ENCODE measurements at regions not wholly inside any gene's neighbourhood (a gene's known extent, or its start where the extent isn't known, plus 50 kb on each side); places are given as distances from the start of the nearest gene placed in this dataset.

- no peak overlapping the region for H3K4me2 ChIP-seq (ENCODE audit: insufficient read depth, low read length)
- H2AFZ ChIP-seq (ENCODE audit: low read length), result no peak overlapping the region
- no peak for TF ChIP-seq CTCF (IDR thresholded peaks at IDR 0.05; ENCODE audit: extremely low read depth, low read depth, low read length)
- no peak overlapping the region for H3K27ac ChIP-seq (ENCODE audit: low read depth, low read length)
- DNase-seq (ENCODE audit: insufficient read length, low spot score, missing footprints), result no peak
- no peaks in the 10 kb centered on the region for H3K4me1 ChIP-seq (ENCODE audit: insufficient read depth, low read length)
- no peaks in the 10 kb centered on the region for H3K36me3 ChIP-seq (ENCODE audit: insufficient read depth, low read length)
- no peaks in the 10 kb centered on the region for H3K9me3 ChIP-seq (ENCODE audit: low read depth, low read length)
- no peaks in the 10 kb centered on the region for H4K20me1 ChIP-seq (ENCODE audit: insufficient read depth, low read length)
- no peaks in the 10 kb centered on the region for H3K27me3 ChIP-seq (ENCODE audit: insufficient read depth, low read length)
- no peak overlapping the region for H3K4me3 ChIP-seq (ENCODE audit: insufficient read depth, low read length)
- no peaks in the 10 kb centered on the region for H3K79me2 ChIP-seq (ENCODE audit: insufficient read depth, low read length)
Observed at GRCh38 chr7:89914711-89915110, 239.6 kb upstream of the STEAP1 start.

GRCh38 chr7:89926194-89926593, 228.1 kb upstream of the STEAP1 start:
- DNase-seq (ENCODE audit: insufficient read length, low spot score, missing footprints), result no peak
- Histone ChIP-seq H3K27me3 (ENCODE audit: insufficient read depth, low read length) (no peaks in the 10 kb centered on the region), H3K79me2 (ENCODE audit: insufficient read depth, low read length) (no peaks in the 10 kb centered on the region), H3K4me1 (ENCODE audit: insufficient read depth, low read length) (no peaks in the 10 kb centered on the region), H4K20me1 (ENCODE audit: insufficient read depth, low read length) (no peaks in the 10 kb centered on the region), H2AFZ (ENCODE audit: low read length) (no peak overlapping the region), H3K9me3 (ENCODE audit: low read depth, low read length) (no peaks in the 10 kb centered on the region), H3K36me3 (ENCODE audit: insufficient read depth, low read length) (no peaks in the 10 kb centered on the region), H3K4me3 (ENCODE audit: insufficient read depth, low read length) (no peak overlapping the region), H3K4me2 (ENCODE audit: insufficient read depth, low read length) (no peak overlapping the region), H3K27ac (ENCODE audit: low read depth, low read length) (no peak overlapping the region)
- no peak for TF ChIP-seq CTCF (IDR thresholded peaks at IDR 0.05; ENCODE audit: extremely low read depth, low read depth, low read length)

- no peaks in the 10 kb centered on the region for H4K20me1 ChIP-seq (ENCODE audit: insufficient read depth, low read length)
- H3K79me2 ChIP-seq (ENCODE audit: insufficient read depth, low read length), result no peaks in the 10 kb centered on the region
- no peak overlapping the region for H3K27ac ChIP-seq (ENCODE audit: low read depth, low read length)
- H3K36me3 ChIP-seq (ENCODE audit: insufficient read depth, low read length), result no peaks in the 10 kb centered on the region
- H3K4me2 ChIP-seq (ENCODE audit: insufficient read depth, low read length), result no peak overlapping the region
- H3K4me3 ChIP-seq (ENCODE audit: insufficient read depth, low read length), result no peak overlapping the region
- no peak for TF ChIP-seq CTCF (IDR thresholded peaks at IDR 0.05; ENCODE audit: extremely low read depth, low read depth, low read length)
- DNase-seq (ENCODE audit: insufficient read length, low spot score, missing footprints), result no peak
- H3K9me3 ChIP-seq (ENCODE audit: low read depth, low read length), result no peaks in the 10 kb centered on the region
- no peak overlapping the region for H2AFZ ChIP-seq (ENCODE audit: low read length)
- no peaks in the 10 kb centered on the region for H3K4me1 ChIP-seq (ENCODE audit: insufficient read depth, low read length)
- H3K27me3 ChIP-seq (ENCODE audit: insufficient read depth, low read length), result no peaks in the 10 kb centered on the region
Observed at GRCh38 chr7:89926701-89927100, 227.6 kb upstream of the STEAP1 start.

GRCh38 chr7:89927762-89928161, 226.5 kb upstream of the STEAP1 start:
- H3K36me3 ChIP-seq (ENCODE audit: insufficient read depth, low read length), result no peaks in the 10 kb centered on the region
- no peaks in the 10 kb centered on the region for H4K20me1 ChIP-seq (ENCODE audit: insufficient read depth, low read length)
- H3K4me1 ChIP-seq (ENCODE audit: insufficient read depth, low read length), result no peaks in the 10 kb centered on the region
- H3K27ac ChIP-seq (ENCODE audit: low read depth, low read length), result no peak overlapping the region
- no peaks in the 10 kb centered on the region for H3K9me3 ChIP-seq (ENCODE audit: low read depth, low read length)
- no peak for TF ChIP-seq CTCF (IDR thresholded peaks at IDR 0.05; ENCODE audit: extremely low read depth, low read depth, low read length)
- no peak overlapping the region for H2AFZ ChIP-seq (ENCODE audit: low read length)
- no peak overlapping the region for H3K4me2 ChIP-seq (ENCODE audit: insufficient read depth, low read length)
- H3K79me2 ChIP-seq (ENCODE audit: insufficient read depth, low read length), result no peaks in the 10 kb centered on the region
- no peak overlapping the region for H3K4me3 ChIP-seq (ENCODE audit: insufficient read depth, low read length)
- H3K27me3 ChIP-seq (ENCODE audit: insufficient read depth, low read length), result no peaks in the 10 kb centered on the region
- no peak for DNase-seq (ENCODE audit: insufficient read length, low spot score, missing footprints)

Data from osteoblast (primary cell).